GM21723 (cell line): ENCODE measurements at regions not wholly inside any gene's neighbourhood (a gene's known extent, or its start where the extent isn't known, plus 50 kb on each side); places are given as distances from the start of the nearest gene placed in this dataset.
"Not testable (repeated sequence)": the region's sequence is repeated elsewhere in the genome, so short reads cannot be mapped to it uniquely, and the experiment has no call there.

Experiments used
- ATAC-seq: cut with Tn5 transposase; IDR thresholded peaks from one replicate; pipeline ENCODE4 v1.9.1; 2021; ENCODE audit warnings: mild to moderate bottlenecking, moderate library complexity; ENCODE audit not compliant: unreplicated experiment

DNA sequence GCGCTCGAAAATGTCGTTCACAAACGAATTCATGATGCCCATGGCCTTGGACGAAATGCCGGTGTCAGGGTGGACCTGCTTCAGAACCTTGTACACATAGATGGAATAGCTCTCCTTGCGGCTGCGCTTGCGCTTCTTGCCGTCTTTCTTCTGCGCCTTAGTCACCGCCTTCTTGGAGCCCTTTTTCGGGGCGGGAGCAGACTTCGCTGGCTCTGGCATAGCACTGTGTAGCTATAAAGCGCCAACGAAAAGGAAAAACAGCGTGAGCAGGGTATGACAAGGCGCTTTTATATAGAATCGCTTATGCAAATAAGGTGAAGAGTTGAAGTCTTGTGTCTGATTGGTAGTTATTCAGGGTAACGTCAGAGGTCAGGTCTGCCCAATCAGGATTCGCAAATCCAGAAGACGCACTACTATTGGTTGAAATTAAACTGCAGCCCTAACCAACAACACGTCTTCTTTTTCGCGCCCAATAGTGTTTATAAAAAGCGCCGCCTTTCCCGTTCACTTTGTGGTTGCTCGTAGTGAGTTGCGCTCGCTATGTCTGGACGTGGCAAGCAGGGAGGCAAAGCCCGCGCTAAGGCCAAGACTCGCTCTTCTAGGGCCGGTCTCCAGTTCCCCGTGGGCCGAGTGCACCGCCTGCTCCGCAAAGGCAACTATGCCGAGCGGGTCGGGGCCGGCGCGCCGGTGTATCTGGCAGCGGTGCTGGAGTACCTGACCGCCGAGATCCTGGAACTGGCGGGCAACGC lies 114.8 kb upstream of the PRSS16 start:
- peak; percentile 76 for ATAC-seq

DNA sequence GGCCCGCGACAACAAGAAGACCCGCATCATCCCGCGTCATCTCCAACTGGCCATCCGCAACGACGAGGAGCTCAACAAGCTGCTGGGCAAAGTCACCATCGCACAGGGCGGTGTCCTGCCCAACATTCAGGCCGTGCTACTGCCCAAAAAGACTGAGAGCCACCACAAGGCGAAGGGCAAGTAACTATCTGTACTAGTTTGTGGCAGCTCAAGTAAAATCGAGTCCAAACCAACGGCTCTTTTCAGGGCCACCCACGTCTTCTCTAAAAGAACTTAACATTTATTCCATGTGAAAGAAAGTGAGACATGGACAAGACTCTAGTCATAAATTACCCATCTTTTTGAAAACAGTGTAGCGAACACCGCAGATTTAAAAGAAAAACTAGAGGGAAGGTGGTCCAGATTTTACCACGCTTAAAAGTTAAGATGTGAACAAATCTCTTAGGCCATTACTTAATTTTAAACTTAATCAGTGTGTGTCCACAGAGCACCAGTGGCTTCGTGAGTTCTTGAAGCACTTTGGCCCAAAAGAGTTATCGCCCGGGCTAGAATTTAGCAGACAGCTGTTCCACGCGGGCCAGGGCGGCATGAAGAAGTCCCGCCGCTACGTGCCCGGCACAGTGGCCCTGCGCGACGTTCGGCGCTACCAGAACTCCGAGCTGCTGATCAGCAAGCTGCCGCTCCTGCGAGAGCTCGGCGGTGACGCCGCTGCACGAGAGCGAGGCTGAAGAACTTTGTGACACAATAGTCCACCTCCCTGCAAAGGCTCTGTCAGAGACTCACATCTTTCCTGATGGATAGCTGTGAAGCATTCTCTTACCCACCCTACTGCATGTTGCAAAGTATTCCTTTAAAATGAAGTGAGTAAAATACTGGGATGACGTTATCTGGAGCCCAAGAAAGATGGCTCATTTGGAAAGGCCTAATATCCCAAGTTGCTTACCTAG lies 113.9 kb upstream of the PRSS16 start:
- no peak for ATAC-seq

DNA sequence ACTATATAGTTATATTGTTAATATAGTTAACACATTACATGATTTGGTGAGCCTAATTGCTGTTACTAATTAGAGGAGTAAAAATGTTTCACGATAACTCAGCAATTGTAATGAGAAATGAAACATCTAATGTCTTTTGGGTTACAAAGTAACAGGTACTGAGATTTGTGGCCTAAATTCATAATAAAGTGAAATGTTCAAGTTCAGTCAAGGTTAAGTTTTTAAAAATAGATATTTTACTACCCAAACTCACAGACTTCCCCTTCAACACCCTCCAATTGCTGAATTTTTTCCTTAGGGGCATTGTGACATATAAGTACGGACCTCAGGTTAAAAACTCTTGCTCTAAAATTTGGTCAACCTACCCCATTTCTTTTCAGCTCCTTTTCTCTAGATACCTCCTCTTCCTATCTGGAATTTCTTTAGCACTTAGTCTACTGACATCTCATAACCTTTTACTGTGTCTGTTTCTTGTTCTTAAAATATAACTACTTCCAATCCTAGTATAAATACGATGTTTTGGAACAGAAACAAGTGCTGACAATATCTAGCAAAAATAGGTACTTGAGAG lies 112.3 kb upstream of the PRSS16 start:
- ATAC-seq = no peak

DNA sequence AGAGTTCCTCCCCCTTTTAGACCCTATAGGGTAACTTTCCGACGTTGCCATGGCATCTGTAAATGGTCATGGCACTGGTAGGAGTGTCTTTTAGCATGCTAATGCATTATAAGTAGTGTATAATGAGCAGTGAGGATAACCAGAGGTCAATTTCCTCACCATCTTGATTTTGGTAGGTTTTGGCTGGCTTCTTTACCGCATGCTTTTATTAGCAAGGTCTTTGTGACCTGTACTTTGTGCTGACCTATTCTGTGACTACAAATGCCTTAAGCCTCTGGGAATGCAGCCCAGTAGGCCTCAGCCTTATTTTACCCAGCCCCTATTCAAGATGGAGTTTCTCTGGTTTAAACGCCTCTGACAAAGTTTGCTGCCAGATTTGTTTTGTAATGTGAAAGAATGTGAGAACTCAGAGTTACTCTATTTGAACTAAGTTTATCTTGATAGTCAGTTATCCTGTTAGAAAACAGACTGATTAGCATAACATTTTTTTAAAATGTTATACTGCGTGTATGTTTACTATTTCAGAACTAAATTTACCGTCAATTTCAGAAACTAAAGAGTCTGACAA lies 111.3 kb upstream of the PRSS16 start:
- ATAC-seq = no peak

DNA sequence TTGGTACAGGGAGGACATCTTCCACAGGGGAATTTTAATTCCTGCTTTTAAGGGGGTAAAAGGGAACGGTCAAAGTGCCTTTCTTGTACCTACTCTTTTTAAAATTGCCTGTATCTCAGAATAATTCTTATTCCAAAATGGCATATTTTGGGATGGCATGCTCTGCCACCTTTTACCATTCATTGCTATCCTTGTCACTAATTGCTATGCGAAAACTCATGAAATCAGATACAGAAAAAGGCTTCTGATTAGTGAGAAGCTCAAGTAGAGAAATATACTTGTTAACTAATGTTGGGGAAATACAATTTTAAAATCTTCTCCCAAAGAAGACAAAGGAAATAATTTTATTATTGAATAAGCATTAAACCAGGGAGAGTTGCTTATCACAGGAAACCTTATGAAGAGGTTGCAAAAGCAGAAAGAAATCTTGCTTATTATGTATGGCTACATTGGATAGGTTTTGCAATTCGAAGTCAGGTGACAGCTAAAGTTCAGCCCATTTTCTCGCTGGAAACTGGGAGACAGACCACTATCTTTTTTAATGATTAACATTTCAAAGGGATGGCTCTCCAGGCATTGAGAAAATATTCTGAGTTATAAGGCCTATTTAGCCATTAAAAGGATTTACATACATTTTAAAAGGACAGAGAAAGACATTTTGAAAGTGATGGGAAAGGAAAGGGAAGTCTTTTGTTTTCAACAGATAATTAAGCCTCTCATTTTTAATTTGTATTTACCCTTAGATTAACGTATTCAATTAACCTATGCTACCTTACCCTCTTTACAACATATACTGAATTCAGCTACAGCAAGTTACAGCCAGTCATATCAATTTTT lies 110.3 kb upstream of the PRSS16 start:
- ATAC-seq = no peak

DNA sequence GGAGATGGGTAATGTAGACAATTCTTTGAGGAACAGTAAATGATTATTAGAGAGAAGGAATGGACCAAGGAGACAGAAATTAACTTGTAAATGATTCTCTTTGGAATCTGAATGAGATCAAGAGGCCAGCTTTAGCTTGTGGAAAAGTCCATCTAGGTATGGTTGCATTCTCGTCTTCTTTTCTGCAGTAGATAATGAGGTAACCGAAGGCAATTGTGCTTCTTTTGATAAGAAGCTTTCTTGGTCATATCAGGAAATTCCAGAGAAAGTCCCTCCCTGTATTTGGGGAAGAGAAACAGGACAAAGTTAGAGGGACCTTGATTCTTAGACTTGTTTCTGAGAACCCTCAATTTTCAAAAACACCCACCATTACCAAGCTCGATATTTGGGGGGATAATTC lies 109.1 kb upstream of the PRSS16 start:
- no peak for ATAC-seq

DNA sequence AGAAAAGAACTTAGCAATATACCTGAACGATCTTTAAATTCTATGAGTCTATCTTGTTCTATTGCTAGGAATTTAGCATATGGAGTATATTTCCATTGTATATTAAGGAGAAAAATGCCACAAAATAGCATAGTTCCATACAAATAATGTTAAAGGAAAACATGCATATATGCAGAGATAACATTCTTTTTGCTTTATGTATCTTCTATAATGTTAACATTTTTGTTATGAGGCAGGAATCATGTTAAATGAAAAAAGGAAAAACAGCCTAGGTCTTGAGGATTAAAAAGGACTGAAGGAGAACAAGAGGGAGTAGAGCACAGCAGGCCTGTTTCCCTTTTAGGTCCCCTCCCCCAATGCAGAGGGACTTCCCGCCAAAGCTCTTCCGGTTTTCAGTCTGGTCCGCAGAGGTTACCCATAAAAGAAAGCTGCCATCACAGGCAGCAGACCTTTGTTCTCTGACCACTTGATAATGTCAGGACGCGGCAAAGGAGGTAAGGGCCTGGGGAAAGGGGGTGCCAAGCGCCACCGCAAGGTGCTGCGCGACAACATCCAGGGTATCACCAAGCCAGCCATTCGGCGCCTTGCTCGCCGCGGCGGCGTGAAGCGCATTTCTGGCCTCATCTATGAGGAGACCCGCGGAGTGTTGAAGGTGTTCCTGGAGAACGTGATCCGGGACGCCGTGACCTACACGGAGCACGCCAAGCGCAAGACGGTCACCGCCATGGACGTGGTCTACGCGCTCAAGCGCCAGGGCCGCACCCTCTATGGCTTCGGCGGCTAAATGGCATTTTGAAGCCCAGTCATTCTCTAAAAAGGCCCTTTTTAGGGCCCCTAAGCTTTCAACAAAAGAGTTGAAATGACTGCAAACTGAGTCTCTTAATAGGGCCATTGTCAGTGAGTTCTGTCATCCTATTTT lies 108.4 kb upstream of the PRSS16 start:
- ATAC-seq = peak; percentile 63

DNA sequence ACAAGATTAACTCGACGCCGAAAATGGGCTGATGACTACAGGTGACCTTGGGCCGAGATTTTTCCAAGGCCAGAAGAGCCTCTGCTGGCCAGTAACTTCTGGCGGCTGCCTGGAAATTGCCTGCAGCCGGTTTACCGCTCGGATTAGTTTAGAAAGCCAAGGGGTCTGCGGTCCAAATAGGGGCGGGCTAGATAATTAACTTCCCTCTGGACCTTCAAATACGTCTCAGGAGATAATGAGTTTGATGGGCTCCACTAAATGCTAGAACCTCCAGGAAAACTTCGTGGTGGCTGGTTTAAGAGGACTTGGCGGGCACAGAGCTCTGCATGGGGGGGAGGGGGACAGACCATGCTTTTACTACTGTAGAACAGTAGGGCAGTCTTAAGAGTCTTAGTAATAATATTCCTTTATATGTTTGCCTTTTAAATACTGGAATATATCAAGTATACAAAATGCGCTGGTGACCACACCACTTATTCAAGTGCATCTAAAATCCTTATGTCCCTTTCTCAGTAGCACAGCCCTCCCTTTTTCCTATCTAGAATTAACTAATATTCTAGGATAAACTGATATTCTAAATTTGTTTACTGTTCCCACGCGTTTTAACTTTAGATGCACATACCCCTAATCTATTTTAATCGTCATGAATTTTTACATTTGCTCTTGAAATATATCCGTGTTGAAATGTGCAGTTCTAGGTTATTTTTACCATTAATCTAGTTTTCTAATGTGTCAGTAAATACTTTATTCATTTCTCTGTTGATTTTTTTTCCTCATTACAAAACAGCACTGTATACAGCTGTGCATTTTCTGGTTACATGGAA lies 107.5 kb upstream of the PRSS16 start:
- ATAC-seq = peak; percentile 21

DNA sequence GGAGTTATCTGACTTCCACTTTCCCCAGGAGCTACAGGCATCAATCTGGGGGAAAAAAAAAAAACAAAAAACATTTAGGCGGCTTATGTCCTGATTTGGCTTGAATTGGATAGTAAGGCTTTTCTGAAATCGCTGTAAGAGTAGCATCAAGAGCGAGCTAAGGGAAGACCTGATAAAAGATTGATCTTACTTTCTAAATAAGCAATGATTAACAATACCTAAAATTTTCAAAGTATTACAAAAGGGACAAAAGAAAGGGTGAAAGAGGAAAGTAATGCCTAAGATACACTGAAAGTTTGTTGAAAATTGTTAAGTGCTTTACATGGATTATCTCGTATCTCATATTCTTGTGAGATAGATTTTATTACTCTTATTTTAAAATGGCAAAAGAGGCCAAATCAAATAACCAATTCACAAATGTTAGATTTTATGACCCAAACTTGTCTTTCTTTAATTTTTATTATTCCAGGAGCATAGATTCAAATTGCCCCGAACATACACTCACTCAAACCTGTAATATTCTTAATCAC lies 106.4 kb upstream of the PRSS16 start:
- ATAC-seq = no peak

DNA sequence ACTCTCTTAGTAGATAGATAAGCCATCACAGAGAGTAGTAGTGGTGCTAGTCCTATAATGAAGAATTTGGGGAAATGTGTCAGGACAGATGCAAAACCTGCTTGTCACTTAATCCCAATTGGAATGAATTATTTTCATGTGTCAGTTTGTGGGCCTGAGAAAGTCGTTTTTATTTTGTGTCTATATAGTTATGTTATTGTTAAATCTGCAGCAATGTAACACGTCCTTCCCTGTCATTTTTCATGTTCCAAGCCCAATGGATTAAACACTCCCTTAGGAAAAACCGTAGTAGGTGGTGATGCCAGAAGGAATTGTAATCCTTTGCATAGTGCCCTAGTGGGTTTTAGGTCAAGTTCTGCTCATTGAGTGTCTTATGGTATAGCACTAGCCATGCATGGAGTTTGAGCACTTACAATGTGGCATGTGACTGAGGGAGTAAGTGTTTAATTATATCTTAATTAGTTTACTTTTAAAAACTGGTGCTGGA lies 105.9 kb upstream of the PRSS16 start:
- no peak for ATAC-seq

DNA sequence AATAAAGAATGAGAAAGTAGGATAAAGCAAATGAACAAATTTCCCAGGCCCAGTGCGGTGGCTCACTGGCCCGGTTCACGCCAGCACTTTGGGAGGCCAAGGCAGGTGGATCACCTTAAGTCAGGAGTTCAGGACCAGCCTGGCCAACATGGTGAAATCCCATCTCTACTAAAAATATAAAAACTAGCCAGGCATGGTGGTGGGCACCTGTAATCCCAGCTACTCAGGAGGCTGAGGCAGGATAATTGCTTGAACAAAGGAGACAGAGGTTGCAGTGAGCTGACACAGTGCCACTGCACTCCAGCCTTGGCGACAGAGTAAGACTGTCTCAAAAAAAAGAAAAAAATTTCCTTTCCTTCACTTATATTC lies 104.5 kb upstream of the PRSS16 start:
- not testable (repeated sequence) for ATAC-seq

DNA sequence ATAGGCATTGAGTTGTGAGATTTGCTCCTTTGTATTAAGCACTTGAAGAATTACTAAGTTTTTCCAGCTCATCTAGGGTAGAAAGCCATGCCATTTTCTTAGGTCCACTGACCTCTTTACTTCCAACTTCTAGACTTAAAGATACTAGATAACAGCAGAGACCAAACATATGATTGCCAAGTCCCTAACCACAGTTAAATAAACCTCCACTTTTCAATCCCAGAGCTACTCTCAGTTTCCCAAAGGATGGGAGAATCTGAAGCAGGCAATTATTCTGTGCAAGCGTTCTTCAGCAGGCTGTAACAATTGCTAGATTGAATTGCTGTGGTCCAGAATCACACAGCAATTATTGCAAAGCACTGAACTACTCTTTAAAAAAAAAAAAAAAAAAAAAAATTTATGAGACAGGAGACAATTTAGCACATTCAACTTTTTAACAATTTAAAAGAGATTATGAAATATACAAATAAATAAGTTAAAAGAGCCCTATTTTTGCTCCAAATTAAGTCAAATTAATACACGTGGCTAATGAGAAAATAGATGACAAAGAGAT lies 104.0 kb upstream of the PRSS16 start:
- ATAC-seq = no peak

DNA sequence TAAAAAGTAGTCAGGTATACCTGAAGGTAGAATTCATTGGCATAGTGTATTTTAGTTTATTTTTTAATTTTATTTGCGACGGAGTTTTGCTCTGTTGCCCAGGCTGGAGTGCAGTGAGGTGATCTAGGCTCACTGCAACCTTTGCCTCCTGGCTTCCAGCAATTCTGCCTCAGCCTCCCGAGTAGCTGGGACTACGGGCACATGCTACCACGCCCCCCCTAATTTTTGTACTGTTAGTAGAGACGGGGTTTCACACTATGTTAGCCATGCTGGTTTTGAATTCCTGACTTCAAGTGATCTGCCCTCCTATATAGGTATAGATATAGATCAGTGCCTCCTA lies 102.8 kb upstream of the PRSS16 start:
- ATAC-seq = no peak

DNA sequence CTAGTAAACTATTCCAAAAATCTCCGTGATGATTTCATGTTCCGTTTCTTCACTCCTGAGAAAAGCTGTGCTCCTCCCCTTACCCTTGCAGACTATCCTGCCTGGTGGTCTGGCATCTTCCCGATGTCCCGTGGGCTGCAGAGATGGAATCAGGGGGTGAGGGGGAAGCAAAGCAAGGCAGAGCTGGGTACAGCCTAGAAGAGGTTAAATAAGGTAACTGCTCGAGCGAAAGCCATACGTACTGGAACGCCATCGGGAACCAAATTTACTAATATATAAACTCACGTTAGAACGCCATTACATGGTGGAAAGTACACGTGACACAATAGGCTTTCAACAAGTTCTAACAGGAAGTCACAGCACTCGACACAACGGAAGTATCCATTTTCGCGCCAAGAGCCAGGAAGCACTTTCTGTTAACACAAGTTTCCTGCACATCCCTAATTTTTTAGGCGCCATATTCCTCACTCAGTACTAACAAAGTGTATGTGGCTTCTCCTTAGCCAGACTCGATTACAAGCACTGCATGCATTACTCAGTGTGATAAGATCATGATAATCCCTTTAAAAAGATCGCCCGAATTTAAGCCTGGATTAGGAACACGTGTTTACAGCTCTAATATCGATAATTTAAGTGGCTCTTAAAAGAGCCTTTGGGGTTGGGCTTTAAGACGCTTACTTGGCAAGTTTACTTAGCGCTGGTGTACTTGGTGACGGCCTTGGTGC lies 101.6 kb upstream of the PRSS16 start:
- peak; percentile 33 for ATAC-seq

DNA sequence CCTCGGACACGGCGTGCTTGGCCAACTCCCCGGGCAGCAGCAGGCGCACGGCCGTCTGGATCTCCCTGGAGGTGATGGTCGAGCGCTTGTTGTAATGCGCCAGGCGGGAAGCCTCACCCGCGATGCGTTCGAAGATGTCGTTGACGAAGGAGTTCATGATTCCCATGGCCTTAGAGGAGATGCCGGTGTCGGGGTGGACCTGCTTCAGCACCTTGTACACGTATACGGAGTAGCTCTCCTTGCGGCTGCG lies 101.1 kb upstream of the PRSS16 start:
- not testable (repeated sequence) for ATAC-seq

DNA sequence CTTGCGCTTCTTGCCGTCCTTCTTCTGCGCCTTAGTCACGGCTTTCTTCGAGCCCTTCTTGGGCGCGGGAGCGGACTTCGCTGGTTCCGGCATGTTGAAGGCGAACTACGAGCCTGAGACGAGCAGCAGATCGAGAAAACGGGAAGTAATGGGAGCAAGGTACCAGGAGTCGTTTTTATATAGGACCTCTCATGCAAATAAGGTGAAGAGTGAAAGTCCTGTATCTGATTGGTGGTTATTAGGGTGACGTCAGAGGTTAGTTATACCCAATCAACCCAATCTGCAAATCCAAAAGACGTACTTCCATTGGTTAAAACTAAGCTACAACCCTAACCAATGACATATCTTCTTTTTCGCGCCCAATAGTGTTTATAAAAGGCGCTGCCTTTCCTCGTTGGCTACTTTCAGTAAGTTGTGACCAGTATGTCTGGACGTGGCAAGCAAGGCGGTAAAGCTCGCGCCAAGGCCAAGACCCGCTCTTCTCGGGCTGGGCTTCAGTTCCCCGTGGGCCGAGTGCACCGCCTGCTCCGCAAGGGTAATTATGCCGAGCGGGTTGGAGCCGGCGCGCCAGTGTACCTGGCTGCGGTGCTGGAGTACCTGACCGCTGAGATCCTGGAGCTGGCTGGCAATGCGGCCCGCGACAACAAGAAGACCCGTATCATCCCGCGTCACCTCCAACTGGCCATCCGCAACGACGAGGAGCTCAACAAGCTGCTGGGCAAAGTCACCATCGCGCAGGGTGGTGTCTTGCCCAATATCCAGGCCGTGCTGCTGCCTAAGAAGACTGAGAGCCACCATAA lies 100.6 kb upstream of the PRSS16 start:
- ATAC-seq = peak; percentile 73

DNA sequence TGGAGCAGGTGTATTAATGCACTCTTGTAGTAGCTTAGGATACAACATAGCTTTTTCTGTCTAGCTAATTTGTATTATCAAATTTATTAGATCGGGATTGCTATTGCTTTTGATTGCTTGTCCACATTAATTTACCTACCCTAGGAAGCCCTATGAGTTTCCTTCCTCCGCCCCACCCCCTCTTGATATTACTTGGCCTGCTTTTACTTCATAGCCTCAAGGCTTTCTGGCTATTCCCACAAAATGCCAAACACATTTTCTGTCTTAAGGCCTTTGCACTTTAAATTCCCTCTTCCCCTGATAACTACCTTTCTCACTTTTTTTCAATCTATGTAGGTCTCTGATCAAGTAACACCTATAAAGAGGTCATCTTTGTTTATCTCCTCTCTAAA lies 99.1 kb upstream of the PRSS16 start:
- ATAC-seq = no peak
